ENCODE measurements at regions not wholly inside any gene's neighbourhood (a gene's known extent, or its start where the extent isn't known, plus 50 kb on each side); places are given as distances from the start of the nearest gene placed in this dataset.

DNA sequence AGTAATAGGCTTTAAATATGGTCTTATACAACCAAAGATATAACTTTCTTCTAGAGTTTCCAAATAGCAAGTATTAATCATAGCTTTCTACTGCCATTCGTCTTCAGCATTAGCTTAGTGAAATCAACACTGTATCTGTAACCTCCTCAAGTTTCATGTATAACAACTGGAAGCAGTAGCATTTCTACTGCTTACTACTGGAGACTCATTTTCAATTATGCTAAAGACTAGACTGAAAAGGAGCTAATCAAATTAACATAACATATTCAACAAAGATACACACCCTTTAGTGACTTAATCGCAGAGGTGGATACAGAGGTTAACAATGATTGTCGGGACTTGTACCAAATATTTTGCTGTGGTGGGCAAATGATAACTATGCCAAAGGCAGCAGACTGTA lies 344.2 kb upstream of the TEX13C start:
- Mint-ChIP-seq H3K9me3 (peaks cover 4% of the 10 kb centered on the region), H3K4me1 (no peaks in the 10 kb centered on the region), H3K36me3 (ENCODE audit: low read depth) (peaks cover 4% of the 10 kb centered on the region), H3K27ac (ENCODE audit: unreplicated experiment) (no peak overlapping the region), H3K27me3 (ENCODE audit: low read depth) (no peaks in the 10 kb centered on the region), H3K4me3 (no peak overlapping the region)
- no peak for DNase-seq (ENCODE audit: low read depth, low spot score)
- TF ChIP-seq, protein P1, sequence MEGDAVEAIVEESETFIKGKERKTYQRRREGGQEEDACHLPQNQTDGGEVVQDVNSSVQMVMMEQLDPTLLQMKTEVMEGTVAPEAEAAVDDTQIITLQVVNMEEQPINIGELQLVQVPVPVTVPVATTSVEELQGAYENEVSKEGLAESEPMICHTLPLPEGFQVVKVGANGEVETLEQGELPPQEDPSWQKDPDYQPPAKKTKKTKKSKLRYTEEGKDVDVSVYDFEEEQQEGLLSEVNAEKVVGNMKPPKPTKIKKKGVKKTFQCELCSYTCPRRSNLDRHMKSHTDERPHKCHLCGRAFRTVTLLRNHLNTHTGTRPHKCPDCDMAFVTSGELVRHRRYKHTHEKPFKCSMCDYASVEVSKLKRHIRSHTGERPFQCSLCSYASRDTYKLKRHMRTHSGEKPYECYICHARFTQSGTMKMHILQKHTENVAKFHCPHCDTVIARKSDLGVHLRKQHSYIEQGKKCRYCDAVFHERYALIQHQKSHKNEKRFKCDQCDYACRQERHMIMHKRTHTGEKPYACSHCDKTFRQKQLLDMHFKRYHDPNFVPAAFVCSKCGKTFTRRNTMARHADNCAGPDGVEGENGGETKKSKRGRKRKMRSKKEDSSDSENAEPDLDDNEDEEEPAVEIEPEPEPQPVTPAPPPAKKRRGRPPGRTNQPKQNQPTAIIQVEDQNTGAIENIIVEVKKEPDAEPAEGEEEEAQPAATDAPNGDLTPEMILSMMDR (conservative IDR thresholded peaks at IDR 0.05), result no peak

DNA sequence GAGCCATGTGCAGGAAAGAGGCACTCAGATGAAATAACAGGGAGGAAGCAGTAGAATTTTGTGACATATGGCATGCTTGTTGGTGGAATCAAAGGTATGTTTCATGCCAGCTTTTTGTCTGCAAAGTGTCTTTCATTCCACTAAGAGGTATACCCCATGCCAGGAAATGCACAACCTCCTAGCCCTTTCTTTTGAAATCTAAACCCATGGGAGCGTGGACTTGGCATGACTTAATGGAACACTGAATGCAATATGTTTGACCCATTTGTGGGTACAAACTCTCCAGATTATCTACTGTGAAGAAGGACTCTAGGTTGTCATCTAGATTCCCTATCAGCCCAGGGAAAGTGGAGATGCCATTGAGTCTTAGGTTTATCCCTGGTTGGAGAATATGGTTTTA lies 338.3 kb upstream of the TEX13C start:
- no peak overlapping the region for H3K27ac Mint-ChIP-seq (ENCODE audit: unreplicated experiment)
- TF ChIP-seq, protein P1 (conservative IDR thresholded peaks at IDR 0.05), result no peak

DNA sequence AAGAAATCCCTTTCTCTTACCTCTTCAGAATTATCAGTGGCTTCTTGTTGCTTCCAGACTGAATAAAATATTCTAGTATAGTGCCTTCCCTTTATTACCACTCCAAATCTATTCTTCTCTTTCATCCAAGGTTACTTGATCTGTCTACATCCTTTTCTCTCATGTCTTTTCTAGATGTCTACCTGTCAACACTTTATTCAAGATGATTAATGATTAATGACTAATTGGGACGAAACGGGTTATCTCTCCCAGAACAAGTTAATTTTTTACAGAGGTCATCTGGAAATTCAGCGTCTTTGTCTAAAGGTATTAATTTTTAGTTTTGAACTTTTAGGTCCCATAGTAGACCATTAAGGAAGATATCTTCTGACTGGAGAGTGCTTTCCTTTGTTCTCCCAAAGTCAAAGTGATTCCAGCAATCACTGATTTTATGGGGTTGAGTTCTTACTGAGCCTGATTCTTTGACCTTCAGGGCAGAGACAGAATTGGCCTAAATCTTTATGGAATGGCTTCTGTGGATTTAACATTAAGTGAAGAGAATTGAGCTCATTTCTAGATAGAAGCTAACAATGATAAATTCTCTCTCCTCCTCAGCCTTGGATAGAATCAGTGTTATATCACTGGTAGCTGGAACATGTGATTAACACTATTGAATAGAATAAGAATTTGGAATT lies 335.4 kb upstream of the TEX13C start:
- H3K4me1 Mint-ChIP-seq, result no peaks in the 10 kb centered on the region
- DNase-seq (ENCODE audit: low read depth, low spot score), result no peak
- H3K36me3 Mint-ChIP-seq (ENCODE audit: low read depth), result no peaks in the 10 kb centered on the region
- H3K4me3 Mint-ChIP-seq, result no peak overlapping the region
- no peak overlapping the region for H3K27ac Mint-ChIP-seq (ENCODE audit: unreplicated experiment)
- no peaks in the 10 kb centered on the region for H3K27me3 Mint-ChIP-seq (ENCODE audit: low read depth)
- no peaks in the 10 kb centered on the region for H3K9me3 Mint-ChIP-seq
- TF ChIP-seq, protein P1 (conservative IDR thresholded peaks at IDR 0.05), result no peak

More for the DNA sequence above, 338.3 kb upstream of the TEX13C start:
- DNase-seq (ENCODE audit: low read depth, low spot score), result no peak
- H3K9me3 Mint-ChIP-seq, result no peaks in the 10 kb centered on the region
- no peaks in the 10 kb centered on the region for H3K4me1 Mint-ChIP-seq
- H3K36me3 Mint-ChIP-seq (ENCODE audit: low read depth), result no peaks in the 10 kb centered on the region
- H3K4me3 Mint-ChIP-seq, result no peak overlapping the region
- no peaks in the 10 kb centered on the region for H3K27me3 Mint-ChIP-seq (ENCODE audit: low read depth)

DNA sequence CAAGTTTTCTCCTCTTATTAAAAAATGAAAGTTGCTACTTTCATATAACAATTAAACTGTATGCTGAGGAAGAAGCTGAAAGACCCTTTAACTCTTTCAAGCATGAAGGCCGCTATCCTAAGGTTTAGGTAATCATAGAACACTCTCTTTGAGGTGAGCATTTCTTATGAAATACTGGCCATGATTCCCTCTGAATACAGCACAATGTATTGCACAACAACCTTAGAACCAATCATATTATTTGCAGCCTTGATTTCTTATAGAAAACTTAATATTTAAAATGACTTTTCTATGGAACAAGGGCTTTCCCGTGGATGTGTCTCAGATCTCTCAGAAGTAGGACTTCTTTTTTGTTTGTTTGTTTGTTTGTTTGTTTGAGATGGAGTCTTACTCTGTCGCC lies 333.4 kb upstream of the TEX13C start:
- no peaks in the 10 kb centered on the region for H3K27me3 Mint-ChIP-seq (ENCODE audit: low read depth)
- DNase-seq (ENCODE audit: low read depth, low spot score), result no peak
- TF ChIP-seq, protein P1 (conservative IDR thresholded peaks at IDR 0.05), result no peak
- H3K9me3 Mint-ChIP-seq, result no peaks in the 10 kb centered on the region
- H3K4me3 Mint-ChIP-seq, result no peak overlapping the region
- H3K27ac Mint-ChIP-seq (ENCODE audit: unreplicated experiment), result no peak overlapping the region
- no peaks in the 10 kb centered on the region for H3K36me3 Mint-ChIP-seq (ENCODE audit: low read depth)
- H3K4me1 Mint-ChIP-seq, result no peaks in the 10 kb centered on the region

DNA sequence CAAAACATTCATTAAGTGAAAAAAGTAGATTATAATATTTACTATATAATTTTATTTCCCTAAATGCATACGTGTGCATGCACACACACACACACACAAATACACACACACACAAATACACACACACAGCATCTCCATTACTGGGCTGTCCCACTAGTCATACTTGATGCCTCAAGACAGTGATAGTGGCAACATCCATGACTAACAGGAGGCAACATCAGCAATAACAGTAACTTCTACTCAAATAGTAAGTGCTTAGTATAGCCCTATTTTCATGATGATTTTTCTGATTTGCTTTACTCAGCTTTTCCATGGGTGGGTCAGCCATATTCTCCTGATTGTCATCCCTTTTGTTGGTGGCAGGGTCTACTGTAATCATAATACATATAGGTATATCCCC lies 325.9 kb upstream of the TEX13C start:
- no peaks in the 10 kb centered on the region for H3K4me1 Mint-ChIP-seq
- no peaks in the 10 kb centered on the region for H3K27me3 Mint-ChIP-seq (ENCODE audit: low read depth)
- H3K9me3 Mint-ChIP-seq, result peaks cover 3% of the 10 kb centered on the region
- DNase-seq (ENCODE audit: low read depth, low spot score), result no peak
- H3K36me3 Mint-ChIP-seq (ENCODE audit: low read depth), result no peaks in the 10 kb centered on the region
- no peak overlapping the region for H3K27ac Mint-ChIP-seq (ENCODE audit: unreplicated experiment)
- H3K4me3 Mint-ChIP-seq, result no peak overlapping the region
- TF ChIP-seq, protein P1 (conservative IDR thresholded peaks at IDR 0.05), result no peak

All from neural crest cell (in vitro differentiated cells).